ENCODE measurements at regions not wholly inside any gene's neighbourhood (a gene's known extent, or its start where the extent isn't known, plus 50 kb on each side); places are given as distances from the start of the nearest gene placed in this dataset.

- no peak for DNase-seq (ENCODE audit: low read depth in 1 of 2, low spot score in 1 of 2)
- TF ChIP-seq, protein P1, sequence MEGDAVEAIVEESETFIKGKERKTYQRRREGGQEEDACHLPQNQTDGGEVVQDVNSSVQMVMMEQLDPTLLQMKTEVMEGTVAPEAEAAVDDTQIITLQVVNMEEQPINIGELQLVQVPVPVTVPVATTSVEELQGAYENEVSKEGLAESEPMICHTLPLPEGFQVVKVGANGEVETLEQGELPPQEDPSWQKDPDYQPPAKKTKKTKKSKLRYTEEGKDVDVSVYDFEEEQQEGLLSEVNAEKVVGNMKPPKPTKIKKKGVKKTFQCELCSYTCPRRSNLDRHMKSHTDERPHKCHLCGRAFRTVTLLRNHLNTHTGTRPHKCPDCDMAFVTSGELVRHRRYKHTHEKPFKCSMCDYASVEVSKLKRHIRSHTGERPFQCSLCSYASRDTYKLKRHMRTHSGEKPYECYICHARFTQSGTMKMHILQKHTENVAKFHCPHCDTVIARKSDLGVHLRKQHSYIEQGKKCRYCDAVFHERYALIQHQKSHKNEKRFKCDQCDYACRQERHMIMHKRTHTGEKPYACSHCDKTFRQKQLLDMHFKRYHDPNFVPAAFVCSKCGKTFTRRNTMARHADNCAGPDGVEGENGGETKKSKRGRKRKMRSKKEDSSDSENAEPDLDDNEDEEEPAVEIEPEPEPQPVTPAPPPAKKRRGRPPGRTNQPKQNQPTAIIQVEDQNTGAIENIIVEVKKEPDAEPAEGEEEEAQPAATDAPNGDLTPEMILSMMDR (IDR thresholded peaks at IDR 0.05; ENCODE audit: low read depth, low read length): no peak
Measured at GRCh38 chr22:46063846-46064227, 86.5 kb upstream of the PPARA start.

GRCh38 chr22:46064228-46064965 lies 85.9 kb upstream of the PPARA start:
- Histone ChIP-seq H3K27me3 (peaks cover 99% of the 10 kb centered on the region), H3K27ac (no peak overlapping the region), H3K9me3 (ENCODE audit: low read depth) (no peaks in the 10 kb centered on the region), H3K36me3 (no peaks in the 10 kb centered on the region), H3K4me3 (no peak overlapping the region), H3K4me1 (ENCODE audit: low read depth) (no peaks in the 10 kb centered on the region)
- no peak for DNase-seq (ENCODE audit: low read depth in 1 of 2, low spot score in 1 of 2)
- TF ChIP-seq, protein P1 (IDR thresholded peaks at IDR 0.05; ENCODE audit: low read depth, low read length): no peak

More at GRCh38 chr22:46063846-46064227, 86.5 kb upstream of the PPARA start:
- Histone ChIP-seq H3K27me3 (peaks cover 97% of the 10 kb centered on the region), H3K9me3 (ENCODE audit: low read depth) (no peaks in the 10 kb centered on the region), H3K4me1 (ENCODE audit: low read depth) (no peaks in the 10 kb centered on the region), H3K4me3 (no peak overlapping the region), H3K36me3 (no peaks in the 10 kb centered on the region), H3K27ac (no peak overlapping the region)

- Histone ChIP-seq H3K9me3 (ENCODE audit: low read depth) (no peaks in the 10 kb centered on the region), H3K27ac (no peak overlapping the region), H3K4me1 (ENCODE audit: low read depth) (no peaks in the 10 kb centered on the region), H3K27me3 (peaks cover 99% of the 10 kb centered on the region), H3K4me3 (no peak overlapping the region), H3K36me3 (no peaks in the 10 kb centered on the region)
- TF ChIP-seq, protein P1 (IDR thresholded peaks at IDR 0.05; ENCODE audit: low read depth, low read length): no peak
- no peak for DNase-seq (ENCODE audit: low read depth in 1 of 2, low spot score in 1 of 2)
Measured at GRCh38 chr22:46064966-46065666, 85.2 kb upstream of the PPARA start.

GRCh38 chr22:46065691-46066454 lies 84.5 kb upstream of the PPARA start:
- Histone ChIP-seq H3K4me1 (ENCODE audit: low read depth) (no peaks in the 10 kb centered on the region), H3K27ac (no peak overlapping the region), H3K9me3 (ENCODE audit: low read depth) (no peaks in the 10 kb centered on the region), H3K27me3 (peaks cover 99% of the 10 kb centered on the region), H3K36me3 (no peaks in the 10 kb centered on the region), H3K4me3 (no peak overlapping the region)
- TF ChIP-seq, protein P1 (IDR thresholded peaks at IDR 0.05; ENCODE audit: low read depth, low read length): no peak
- no peak for DNase-seq (ENCODE audit: low read depth in 1 of 2, low spot score in 1 of 2)

- H3K4me1 ChIP-seq (ENCODE audit: low read depth): no peaks in the 10 kb centered on the region
- DNase-seq (ENCODE audit: low read depth in 1 of 2, low spot score in 1 of 2): no peak
- no peak overlapping the region for H3K4me3 ChIP-seq
- H3K36me3 ChIP-seq: no peaks in the 10 kb centered on the region
- H3K27me3 ChIP-seq: peaks cover 96% of the 10 kb centered on the region
- TF ChIP-seq, protein P1 (IDR thresholded peaks at IDR 0.05; ENCODE audit: low read depth, low read length): no peak
- no peak overlapping the region for H3K27ac ChIP-seq
- no peaks in the 10 kb centered on the region for H3K9me3 ChIP-seq (ENCODE audit: low read depth)
Measured at GRCh38 chr22:46066691-46067090, 83.6 kb upstream of the PPARA start.
